ENCODE measurements at regions not wholly inside any gene's neighbourhood (a gene's known extent, or its start where the extent isn't known, plus 50 kb on each side); places are given as distances from the start of the nearest gene placed in this dataset.
"Not testable (repeated sequence)": the region's sequence is repeated elsewhere in the genome, so short reads cannot be mapped to it uniquely, and the experiment has no call there.

DNA sequence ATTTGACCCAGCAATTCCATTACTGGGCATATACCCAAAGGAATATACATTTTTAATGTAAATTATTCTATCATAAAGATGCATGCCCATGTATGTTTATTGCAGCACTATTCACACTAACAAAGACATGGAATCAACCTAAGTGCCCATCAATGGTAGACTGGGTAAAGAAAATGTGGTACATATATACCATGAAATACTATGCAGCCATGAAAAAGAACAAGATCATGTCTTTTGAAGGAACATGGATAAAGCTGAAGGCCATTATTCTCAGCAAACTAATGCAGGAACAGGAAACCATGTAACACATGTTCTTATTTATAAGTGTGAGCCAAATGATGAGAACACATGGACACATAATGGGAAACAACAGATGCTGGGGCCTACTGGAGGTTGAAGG, 603.0 kb upstream of the MARCKS start:
- peaks cover 13% of the 10 kb centered on the region; the same call in 1 of the 3 replicates for H3K9me3 Mint-ChIP-seq
- not testable (repeated sequence) for H3K4me3 Mint-ChIP-seq; H4K20me1 ChIP-seq (replicated peaks; ENCODE audit: insufficient read depth); H3K9me2 ChIP-seq (ENCODE audit: insufficient read depth); H3K4me2 ChIP-seq; H3K4me1 Mint-ChIP-seq; H3K36me3 ChIP-seq (ENCODE audit: insufficient read depth); DNase-seq (ENCODE audit: low spot score); H3K27me3 Mint-ChIP-seq (ENCODE audit: insufficient read depth, low read depth, poor library complexity); H3K4me1 ChIP-seq (ENCODE audit: insufficient read depth); H2AFZ ChIP-seq; H3F3A ChIP-seq (replicated peaks; ENCODE audit: low read depth); ATAC-seq; H3K79me2 ChIP-seq (replicated peaks; ENCODE audit: insufficient read depth); H3K27ac ChIP-seq (ENCODE audit: low read depth); H3K36me3 Mint-ChIP-seq (ENCODE audit: low read depth); H3K27me3 ChIP-seq (ENCODE audit: insufficient read depth); H3K4me3 ChIP-seq; H3K27ac Mint-ChIP-seq

DNA sequence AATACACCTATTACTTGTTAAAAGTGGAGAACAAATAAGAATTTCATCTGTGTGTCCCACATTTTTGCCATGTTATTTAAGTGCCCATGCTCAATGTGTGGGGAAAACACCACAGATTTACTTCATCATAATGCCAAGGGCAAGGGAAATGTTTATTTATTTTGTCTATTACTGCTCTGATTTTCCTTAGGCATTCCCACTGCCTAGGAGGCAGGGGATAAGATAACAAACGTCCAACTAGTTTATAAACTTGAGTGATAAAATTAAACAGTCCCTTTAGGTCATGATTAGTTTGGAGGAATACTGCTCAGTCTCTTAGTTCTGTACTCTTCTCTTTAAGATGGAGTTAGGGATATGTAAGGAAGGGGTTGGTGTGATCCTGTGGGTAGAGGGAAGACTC, 598.4 kb upstream of the MARCKS start:
- no peaks in the 10 kb centered on the region for H3K79me2 ChIP-seq (replicated peaks; ENCODE audit: insufficient read depth)

More for the DNA sequence above, 598.4 kb upstream of the MARCKS start:
- Histone ChIP-seq H3K4me2 (no peak overlapping the region), H2AFZ (no peak overlapping the region), H4K20me1 (replicated peaks; ENCODE audit: insufficient read depth) (no peaks in the 10 kb centered on the region), H3K4me1 (ENCODE audit: insufficient read depth) (no peaks in the 10 kb centered on the region), H3K27ac (ENCODE audit: low read depth) (no peak overlapping the region), H3K4me3 (no peak overlapping the region), H3F3A (replicated peaks; ENCODE audit: low read depth) (no peaks in the 10 kb centered on the region), H3K36me3 (ENCODE audit: insufficient read depth) (0 out of 2 replicates have a peak, but pooled peaks cover 4% of the 10 kb centered on the region), H3K27me3 (ENCODE audit: insufficient read depth) (no peaks in the 10 kb centered on the region), H3K9me2 (ENCODE audit: insufficient read depth) (no peaks in the 10 kb centered on the region)
- peaks cover 7% of the 10 kb centered on the region for H3K4me1 Mint-ChIP-seq
- H3K27me3 Mint-ChIP-seq (ENCODE audit: insufficient read depth, low read depth, poor library complexity) = no peaks in the 10 kb centered on the region
- TF ChIP-seq STAT1 (IDR thresholded peaks at IDR 0.05; ENCODE audit: unreplicated experiment) = no peak
- no peak for TF ChIP-seq EZH2phosphoT487 (IDR thresholded peaks at IDR 0.05; ENCODE audit: unreplicated experiment)
- TF ChIP-seq ETS1 (IDR thresholded peaks at IDR 0.05) = no peak
- TF ChIP-seq, protein P1, sequence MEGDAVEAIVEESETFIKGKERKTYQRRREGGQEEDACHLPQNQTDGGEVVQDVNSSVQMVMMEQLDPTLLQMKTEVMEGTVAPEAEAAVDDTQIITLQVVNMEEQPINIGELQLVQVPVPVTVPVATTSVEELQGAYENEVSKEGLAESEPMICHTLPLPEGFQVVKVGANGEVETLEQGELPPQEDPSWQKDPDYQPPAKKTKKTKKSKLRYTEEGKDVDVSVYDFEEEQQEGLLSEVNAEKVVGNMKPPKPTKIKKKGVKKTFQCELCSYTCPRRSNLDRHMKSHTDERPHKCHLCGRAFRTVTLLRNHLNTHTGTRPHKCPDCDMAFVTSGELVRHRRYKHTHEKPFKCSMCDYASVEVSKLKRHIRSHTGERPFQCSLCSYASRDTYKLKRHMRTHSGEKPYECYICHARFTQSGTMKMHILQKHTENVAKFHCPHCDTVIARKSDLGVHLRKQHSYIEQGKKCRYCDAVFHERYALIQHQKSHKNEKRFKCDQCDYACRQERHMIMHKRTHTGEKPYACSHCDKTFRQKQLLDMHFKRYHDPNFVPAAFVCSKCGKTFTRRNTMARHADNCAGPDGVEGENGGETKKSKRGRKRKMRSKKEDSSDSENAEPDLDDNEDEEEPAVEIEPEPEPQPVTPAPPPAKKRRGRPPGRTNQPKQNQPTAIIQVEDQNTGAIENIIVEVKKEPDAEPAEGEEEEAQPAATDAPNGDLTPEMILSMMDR (conservative IDR thresholded peaks at IDR 0.05; ENCODE audit: low read depth in 2 of 2) = no peak
- no peak for TF ChIP-seq EZH2 (IDR thresholded peaks at IDR 0.05; ENCODE audit: low read depth, unreplicated experiment)
- TF ChIP-seq JUNB (IDR thresholded peaks at IDR 0.05; ENCODE audit: unreplicated experiment) = no peak
- TF ChIP-seq, protein P2, sequence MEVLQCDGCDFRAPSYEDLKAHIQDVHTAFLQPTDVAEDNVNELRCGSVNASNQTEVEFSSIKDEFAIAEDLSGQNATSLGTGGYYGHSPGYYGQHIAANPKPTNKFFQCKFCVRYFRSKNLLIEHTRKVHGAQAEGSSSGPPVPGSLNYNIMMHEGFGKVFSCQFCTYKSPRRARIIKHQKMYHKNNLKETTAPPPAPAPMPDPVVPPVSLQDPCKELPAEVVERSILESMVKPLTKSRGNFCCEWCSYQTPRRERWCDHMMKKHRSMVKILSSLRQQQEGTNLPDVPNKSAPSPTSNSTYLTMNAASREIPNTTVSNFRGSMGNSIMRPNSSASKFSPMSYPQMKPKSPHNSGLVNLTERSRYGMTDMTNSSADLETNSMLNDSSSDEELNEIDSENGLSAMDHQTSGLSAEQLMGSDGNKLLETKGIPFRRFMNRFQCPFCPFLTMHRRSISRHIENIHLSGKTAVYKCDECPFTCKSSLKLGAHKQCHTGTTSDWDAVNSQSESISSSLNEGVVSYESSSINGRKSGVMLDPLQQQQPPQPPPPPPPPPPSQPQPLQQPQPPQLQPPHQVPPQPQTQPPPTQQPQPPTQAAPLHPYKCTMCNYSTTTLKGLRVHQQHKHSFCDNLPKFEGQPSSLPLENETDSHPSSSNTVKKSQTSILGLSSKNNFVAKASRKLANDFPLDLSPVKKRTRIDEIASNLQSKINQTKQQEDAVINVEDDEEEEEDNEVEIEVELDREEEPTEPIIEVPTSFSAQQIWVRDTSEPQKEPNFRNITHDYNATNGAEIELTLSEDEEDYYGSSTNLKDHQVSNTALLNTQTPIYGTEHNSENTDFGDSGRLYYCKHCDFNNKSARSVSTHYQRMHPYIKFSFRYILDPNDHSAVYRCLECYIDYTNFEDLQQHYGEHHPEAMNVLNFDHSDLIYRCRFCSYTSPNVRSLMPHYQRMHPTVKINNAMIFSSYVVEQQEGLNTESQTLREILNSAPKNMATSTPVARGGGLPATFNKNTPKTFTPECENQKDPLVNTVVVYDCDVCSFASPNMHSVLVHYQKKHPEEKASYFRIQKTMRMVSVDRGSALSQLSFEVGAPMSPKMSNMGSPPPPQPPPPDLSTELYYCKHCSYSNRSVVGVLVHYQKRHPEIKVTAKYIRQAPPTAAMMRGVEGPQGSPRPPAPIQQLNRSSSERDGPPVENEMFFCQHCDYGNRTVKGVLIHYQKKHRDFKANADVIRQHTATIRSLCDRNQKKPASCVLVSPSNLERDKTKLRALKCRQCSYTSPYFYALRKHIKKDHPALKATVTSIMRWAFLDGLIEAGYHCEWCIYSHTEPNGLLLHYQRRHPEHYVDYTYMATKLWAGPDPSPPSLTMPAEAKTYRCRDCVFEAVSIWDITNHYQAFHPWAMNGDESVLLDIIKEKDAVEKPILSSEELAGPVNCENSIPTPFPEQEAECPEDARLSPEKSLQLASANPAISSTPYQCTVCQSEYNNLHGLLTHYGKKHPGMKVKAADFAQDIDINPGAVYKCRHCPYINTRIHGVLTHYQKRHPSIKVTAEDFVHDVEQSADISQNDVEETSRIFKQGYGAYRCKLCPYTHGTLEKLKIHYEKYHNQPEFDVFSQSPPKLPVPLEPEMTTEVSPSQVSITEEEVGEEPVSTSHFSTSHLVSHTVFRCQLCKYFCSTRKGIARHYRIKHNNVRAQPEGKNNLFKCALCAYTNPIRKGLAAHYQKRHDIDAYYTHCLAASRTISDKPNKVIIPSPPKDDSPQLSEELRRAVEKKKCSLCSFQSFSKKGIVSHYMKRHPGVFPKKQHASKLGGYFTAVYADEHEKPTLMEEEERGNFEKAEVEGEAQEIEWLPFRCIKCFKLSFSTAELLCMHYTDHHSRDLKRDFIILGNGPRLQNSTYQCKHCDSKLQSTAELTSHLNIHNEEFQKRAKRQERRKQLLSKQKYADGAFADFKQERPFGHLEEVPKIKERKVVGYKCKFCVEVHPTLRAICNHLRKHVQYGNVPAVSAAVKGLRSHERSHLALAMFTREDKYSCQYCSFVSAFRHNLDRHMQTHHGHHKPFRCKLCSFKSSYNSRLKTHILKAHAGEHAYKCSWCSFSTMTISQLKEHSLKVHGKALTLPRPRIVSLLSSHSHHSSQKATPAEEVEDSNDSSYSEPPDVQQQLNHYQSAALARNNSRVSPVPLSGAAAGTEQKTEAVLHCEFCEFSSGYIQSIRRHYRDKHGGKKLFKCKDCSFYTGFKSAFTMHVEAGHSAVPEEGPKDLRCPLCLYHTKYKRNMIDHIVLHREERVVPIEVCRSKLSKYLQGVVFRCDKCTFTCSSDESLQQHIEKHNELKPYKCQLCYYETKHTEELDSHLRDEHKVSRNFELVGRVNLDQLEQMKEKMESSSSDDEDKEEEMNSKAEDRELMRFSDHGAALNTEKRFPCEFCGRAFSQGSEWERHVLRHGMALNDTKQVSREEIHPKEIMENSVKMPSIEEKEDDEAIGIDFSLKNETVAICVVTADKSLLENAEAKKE (CRISPR knock-in tag; IDR thresholded peaks at IDR 0.05) = no peak
- peaks cover 19% of the 10 kb centered on the region for H3K9me3 Mint-ChIP-seq
- ATAC-seq (no peak), DNase-seq (ENCODE audit: low spot score) (no peak)
- peaks cover 7% of the 10 kb centered on the region; the same call in 2 of the 3 replicates for H3K36me3 Mint-ChIP-seq (ENCODE audit: low read depth)
- no peak overlapping the region for H3K27ac Mint-ChIP-seq
- no peak overlapping the region for H3K4me3 Mint-ChIP-seq
